Suppressor macrophage treated with lipopolysaccharide for 4 hours (primary cell): ENCODE measurements at regions not wholly inside any gene's neighbourhood (a gene's known extent, or its start where the extent isn't known, plus 50 kb on each side); places are given as distances from the start of the nearest gene placed in this dataset.

Experiments used
- DNase-seq: peaks from one replicate; pipeline ENCODE4 v3.0.0-alpha.2; 2020

- no peak for DNase-seq
These were observed 108.9 kb upstream of the PROK2 start for GRCh38 chr3:71893702-71894479.

- no peak for DNase-seq
These were observed 108.2 kb upstream of the PROK2 start for GRCh38 chr3:71893122-71893521.

GRCh38 chr3:71891483-71891882 lies 106.5 kb upstream of the PROK2 start:
- no peak for DNase-seq

GRCh38 chr3:71890356-71890931 lies 105.5 kb upstream of the PROK2 start:
- no peak for DNase-seq

GRCh38 chr3:71887256-71887655 lies 102.3 kb upstream of the PROK2 start:
- DNase-seq: no peak

- no peak for DNase-seq
These were observed 100.1 kb upstream of the PROK2 start for GRCh38 chr3:71885006-71885405.

GRCh38 chr3:71881732-71882131 lies 96.8 kb upstream of the PROK2 start:
- DNase-seq: no peak

- DNase-seq: no peak
These were observed 96.1 kb upstream of the PROK2 start for GRCh38 chr3:71881041-71881440.

- no peak for DNase-seq
These were observed 94.1 kb upstream of the PROK2 start for GRCh38 chr3:71879089-71879488.

GRCh38 chr3:71876135-71877105 lies 91.5 kb upstream of the PROK2 start:
- no peak for DNase-seq

GRCh38 chr3:71875461-71875947 lies 90.6 kb upstream of the PROK2 start:
- peak; percentile 80 for DNase-seq

- peak; percentile 81 for DNase-seq
These were observed 89.7 kb upstream of the PROK2 start for GRCh38 chr3:71874618-71875017.

GRCh38 chr3:71873093-71873611 lies 88.2 kb upstream of the PROK2 start:
- no peak for DNase-seq

- no peak for DNase-seq
These were observed 87.3 kb upstream of the PROK2 start for GRCh38 chr3:71872256-71872655.

GRCh38 chr3:71870966-71871512 lies 86.1 kb upstream of the PROK2 start:
- no peak for DNase-seq

- peak; percentile 39 for DNase-seq
These were observed 83.9 kb upstream of the PROK2 start for GRCh38 chr3:71868876-71869275.

- no peak for DNase-seq
These were observed 80.8 kb upstream of the PROK2 start for GRCh38 chr3:71865727-71866126.

GRCh38 chr3:71863563-71864190 lies 78.7 kb upstream of the PROK2 start:
- no peak for DNase-seq

- no peak for DNase-seq
These were observed 77.6 kb upstream of the PROK2 start for GRCh38 chr3:71862371-71863140.

- peak; percentile 78 for DNase-seq
These were observed 74.2 kb upstream of the PROK2 start for GRCh38 chr3:71859123-71859519.

GRCh38 chr3:71858503-71859122 lies 73.7 kb upstream of the PROK2 start:
- no peak for DNase-seq
